Chondrocyte (in vitro differentiated cells): ENCODE measurements at regions not wholly inside any gene's neighbourhood (a gene's known extent, or its start where the extent isn't known, plus 50 kb on each side); places are given as distances from the start of the nearest gene placed in this dataset.

Source experiments
- DNase-seq: peaks from one replicate; pipeline ENCODE4 v3.0.0; 2021; ENCODE audit warnings: mixed read lengths, low spot score
- H3K27ac Mint-ChIP-seq: one replicate; pipeline ENCODE4 v1.8.0; 2021; ENCODE audit warnings: mild to moderate bottlenecking, moderate library complexity, mixed read lengths; ENCODE audit not compliant: unreplicated experiment
- H3K27me3 Mint-ChIP-seq: 2 replicates; pipeline ENCODE4 v1.8.0; 2021; ENCODE audit warnings: low read depth, mixed read lengths
- H3K36me3 Mint-ChIP-seq: 2 replicates; pipeline ENCODE4 v1.8.0; 2021; ENCODE audit warnings: low read depth, mixed read lengths
- H3K4me1 Mint-ChIP-seq: 2 replicates; pipeline ENCODE4 v1.8.0; 2021; ENCODE audit warnings: low read depth, mild to moderate bottlenecking, mixed read lengths
- H3K4me3 Mint-ChIP-seq: one replicate; pipeline ENCODE4 v1.8.0; 2021; ENCODE audit warnings: mild to moderate bottlenecking, moderate library complexity, mixed read lengths; ENCODE audit not compliant: unreplicated experiment
- H3K9me3 Mint-ChIP-seq: 2 replicates; pipeline ENCODE4 v1.8.0; 2021; ENCODE audit warnings: low read depth, mixed read lengths
- CTCF ChIP-seq: fragments of 200-600 bp; sonication (generic); IDR thresholded peaks from 2 replicates; pipeline ENCODE4 v1.5.0; 2021; ENCODE audit warnings: antibody characterized with exemption, mild to moderate bottlenecking, moderate library complexity

DNA sequence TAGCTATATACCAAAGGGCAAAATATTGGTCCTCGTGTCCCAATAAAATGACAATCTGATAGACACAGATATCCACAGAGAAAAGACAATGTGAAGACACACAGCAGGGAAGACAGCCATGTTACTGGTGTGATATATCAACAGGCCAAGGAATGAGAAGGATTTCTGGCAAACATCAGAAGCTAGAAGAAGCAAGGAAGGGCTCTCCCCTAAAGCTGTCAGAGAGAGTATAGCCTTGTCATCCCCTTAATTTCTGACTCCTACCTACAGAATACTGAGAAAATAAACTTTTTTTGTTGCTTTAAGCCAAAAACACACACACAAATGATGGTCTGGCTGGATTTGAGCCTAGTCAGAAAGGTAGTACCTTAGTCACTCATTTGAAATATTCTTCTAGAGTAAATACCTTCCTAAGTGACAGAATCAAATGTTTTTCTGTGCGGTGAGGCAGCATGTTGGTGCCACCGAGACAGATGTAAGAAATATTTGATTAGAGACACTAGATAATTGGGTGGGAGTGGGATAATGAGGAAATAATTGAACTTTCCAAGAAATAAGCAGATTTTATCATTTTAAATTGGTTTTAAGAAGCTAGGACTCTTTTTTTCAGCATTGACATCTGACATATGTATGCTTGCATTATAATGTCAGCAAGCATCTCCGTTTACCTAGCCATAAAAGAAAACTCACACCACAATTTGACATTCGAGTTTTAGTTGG, 123.4 kb upstream of the TFAP2D start:
- Mint-ChIP-seq H3K9me3 (no peaks in the 10 kb centered on the region), H3K36me3 (no peaks in the 10 kb centered on the region), H3K4me1 (no peaks in the 10 kb centered on the region), H3K27me3 (peaks cover 6% of the 10 kb centered on the region), H3K27ac (no peak overlapping the region), H3K4me3 (no peak overlapping the region)
- TF ChIP-seq CTCF = no peak
- DNase-seq = no peak

DNA sequence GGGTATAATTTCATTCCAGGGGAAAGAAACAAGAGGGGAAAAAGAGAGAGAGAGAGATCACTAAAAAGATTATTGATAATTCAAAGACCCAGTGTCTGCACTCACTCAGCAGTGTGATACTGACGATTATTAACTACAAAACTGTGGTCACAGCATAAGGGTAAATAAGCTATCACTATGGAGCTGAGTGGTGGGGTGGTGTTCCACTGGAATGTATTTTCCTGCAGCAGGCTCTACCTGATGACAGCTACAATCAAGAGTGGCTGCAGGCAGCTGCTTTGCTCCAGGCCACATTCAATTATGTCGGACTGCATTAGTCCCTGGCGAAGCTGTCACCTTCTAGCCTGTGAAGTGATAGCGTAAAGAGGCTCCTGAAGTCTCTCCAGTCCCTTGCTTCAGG, 122.2 kb upstream of the TFAP2D start:
- no peak for DNase-seq
- Mint-ChIP-seq H3K4me1 (no peaks in the 10 kb centered on the region), H3K36me3 (no peaks in the 10 kb centered on the region), H3K9me3 (no peaks in the 10 kb centered on the region), H3K27me3 (peaks cover 6% of the 10 kb centered on the region), H3K27ac (no peak overlapping the region), H3K4me3 (no peak overlapping the region)
- TF ChIP-seq CTCF = no peak

GRCh38 chr6:50600280-50600679, 113.0 kb upstream of the TFAP2D start:
- H3K9me3 Mint-ChIP-seq = no peaks in the 10 kb centered on the region
- no peak overlapping the region for H3K27ac Mint-ChIP-seq
- H3K36me3 Mint-ChIP-seq = no peaks in the 10 kb centered on the region
- DNase-seq = no peak
- peaks cover 20% of the 10 kb centered on the region for H3K27me3 Mint-ChIP-seq
- no peak for TF ChIP-seq CTCF
- H3K4me1 Mint-ChIP-seq = no peaks in the 10 kb centered on the region
- H3K4me3 Mint-ChIP-seq = no peak overlapping the region

DNA sequence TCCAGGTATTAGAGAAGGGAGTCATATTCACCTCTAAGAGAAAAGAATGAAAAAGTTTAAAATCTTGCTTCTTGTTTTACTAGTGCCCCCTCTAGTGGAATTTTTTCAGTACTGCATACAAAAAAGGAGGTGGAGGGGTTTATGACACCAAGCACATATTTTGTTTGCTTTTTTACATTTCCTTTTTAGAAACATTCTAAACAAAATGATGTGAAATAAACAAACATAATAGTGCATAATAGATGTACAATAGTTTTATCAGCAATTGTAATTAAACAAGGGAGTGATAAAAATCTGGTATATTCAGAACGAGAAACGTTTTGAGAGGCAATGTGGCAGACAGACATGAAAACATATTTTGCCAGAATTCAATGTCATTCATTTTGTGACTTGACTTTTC, 111.0 kb upstream of the TFAP2D start:
- no peak for DNase-seq
- Mint-ChIP-seq H3K9me3 (no peaks in the 10 kb centered on the region), H3K4me1 (no peaks in the 10 kb centered on the region), H3K4me3 (no peak overlapping the region), H3K36me3 (no peaks in the 10 kb centered on the region), H3K27ac (no peak overlapping the region), H3K27me3 (peaks cover 19% of the 10 kb centered on the region)
- TF ChIP-seq CTCF = peak; percentile 99

GRCh38 chr6:50608421-50608820, 104.9 kb upstream of the TFAP2D start:
- Mint-ChIP-seq H3K9me3 (no peaks in the 10 kb centered on the region), H3K36me3 (no peaks in the 10 kb centered on the region), H3K27ac (no peak overlapping the region), H3K4me3 (no peak overlapping the region), H3K27me3 (peaks cover 18% of the 10 kb centered on the region), H3K4me1 (no peaks in the 10 kb centered on the region)
- no peak for TF ChIP-seq CTCF
- DNase-seq = no peak
